H9 (cell line): ENCODE measurements at regions not wholly inside any gene's neighbourhood (a gene's known extent, or its start where the extent isn't known, plus 50 kb on each side); places are given as distances from the start of the nearest gene placed in this dataset.

Source experiments
- DNase-seq: peaks from one replicate; pipeline ENCODE4 v3.0.0-alpha.2; 2017
- H2AFZ ChIP-seq: one replicate; pipeline ENCODE4 v1.6.1; 2013; ENCODE audit warnings: mild to moderate bottlenecking, low read length, control low read depth, moderate library complexity
- H2AK5ac ChIP-seq: 2 replicates; pipeline ENCODE4 v1.6.1; 2013; ENCODE audit warnings: low read length, control low read depth, mixed read lengths; ENCODE audit not compliant: insufficient read length
- H2BK120ac ChIP-seq: one replicate; pipeline ENCODE4 v1.6.1; 2013; ENCODE audit warnings: low read depth, mild to moderate bottlenecking, low read length, control low read depth, inconsistent platforms; ENCODE audit not compliant: poor library complexity, severe bottlenecking
- H2BK12ac ChIP-seq: 2 replicates; pipeline ENCODE4 v1.6.1; 2013; ENCODE audit warnings: low read length, control low read depth, mixed read lengths, low read depth; ENCODE audit not compliant: insufficient read length
- H2BK15ac ChIP-seq: 2 replicates; pipeline ENCODE4 v1.6.1; 2013; ENCODE audit warnings: low read depth, low read length, control low read depth
- H2BK20ac ChIP-seq: one replicate; pipeline ENCODE4 v1.6.1; 2013; ENCODE audit warnings: low read depth, mild to moderate bottlenecking, low read length, control low read depth, inconsistent platforms; ENCODE audit not compliant: poor library complexity, severe bottlenecking
- H2BK5ac ChIP-seq: 2 replicates; pipeline ENCODE4 v1.6.1; 2013; ENCODE audit warnings: low read length, control low read depth, mixed read lengths; ENCODE audit not compliant: insufficient read length
- H3K14ac ChIP-seq: 2 replicates; pipeline ENCODE4 v1.6.1; 2013; ENCODE audit warnings: low read length, control low read depth; ENCODE audit not compliant: insufficient read depth
- H3K18ac ChIP-seq: 2 replicates; pipeline ENCODE4 v1.6.1; 2013; ENCODE audit warnings: low read depth, mild to moderate bottlenecking, mixed read lengths, low read length, control low read depth; ENCODE audit not compliant: insufficient read length
- H3K23ac ChIP-seq: 2 replicates; pipeline ENCODE4 v1.6.1; 2013; ENCODE audit warnings: low read length, control low read depth, mixed read lengths, low read depth; ENCODE audit not compliant: insufficient read length
- H3K23me2 ChIP-seq: 2 replicates; pipeline ENCODE4 v1.6.1; 2013; ENCODE audit warnings: low read depth, mild to moderate bottlenecking, mixed read lengths, low read length, control low read depth; ENCODE audit not compliant: insufficient read length, poor library complexity, severe bottlenecking
- H3K27ac ChIP-seq: 2 replicates; pipeline ENCODE4 v1.5.1; 2013; ENCODE audit warnings: low read length, control low read depth, mixed read lengths, low read depth; ENCODE audit not compliant: insufficient read length
- H3K27me3 ChIP-seq: 2 replicates; pipeline ENCODE4 v1.6.1; 2013; ENCODE audit warnings: low read length, control low read depth, inconsistent platforms; ENCODE audit not compliant: insufficient read depth
- H3K4ac ChIP-seq: 2 replicates; pipeline ENCODE4 v1.6.1; 2013; ENCODE audit warnings: low read depth, mild to moderate bottlenecking, control low read depth, inconsistent platforms, low read length, moderate library complexity
- H3K4me1 ChIP-seq: 2 replicates; pipeline ENCODE4 v1.6.1; 2013; ENCODE audit warnings: low read length, control low read depth, inconsistent platforms; ENCODE audit not compliant: insufficient read depth
- H3K4me2 ChIP-seq: 2 replicates; pipeline ENCODE4 v1.6.1; 2013; ENCODE audit warnings: low read length, control low read depth, mixed read lengths; ENCODE audit not compliant: insufficient read length, insufficient read depth
- H3K56ac ChIP-seq: 2 replicates; pipeline ENCODE4 v1.6.1; 2013; ENCODE audit warnings: low read depth, mild to moderate bottlenecking, mixed read lengths, low read length, control low read depth; ENCODE audit not compliant: insufficient read length
- H3K79me1 ChIP-seq: 2 replicates; pipeline ENCODE4 v1.6.1; 2013; ENCODE audit warnings: low read depth, mild to moderate bottlenecking, moderate library complexity, low read length, control low read depth, inconsistent platforms; ENCODE audit not compliant: insufficient read depth, poor library complexity, severe bottlenecking
- H3K79me2 ChIP-seq: 2 replicates; pipeline ENCODE4 v1.6.1; 2013; ENCODE audit warnings: low read length, control low read depth, inconsistent platforms; ENCODE audit not compliant: insufficient read depth
- H3K9ac ChIP-seq: 2 replicates; pipeline ENCODE4 v1.6.1; 2013; ENCODE audit warnings: low read length, control low read depth, mixed read lengths; ENCODE audit not compliant: insufficient read length; ENCODE audit errors: extremely low read depth
- H3K9me3 ChIP-seq: one replicate; pipeline ENCODE4 v1.6.1; 2013; ENCODE audit warnings: low read depth, low read length, inconsistent platforms; ENCODE audit not compliant: control insufficient read depth
- H3T11ph ChIP-seq: one replicate; pipeline ENCODE4 v1.6.1; 2013; ENCODE audit warnings: mild to moderate bottlenecking, low read length, control low read depth, inconsistent platforms
- H4K20me1 ChIP-seq: one replicate; pipeline ENCODE4 v1.6.1; 2013; ENCODE audit not compliant: control insufficient read depth, insufficient read length, insufficient read depth
- H4K5ac ChIP-seq: 2 replicates; pipeline ENCODE4 v1.6.1; 2013; ENCODE audit warnings: low read depth, mild to moderate bottlenecking, mixed read lengths, low read length, control low read depth; ENCODE audit not compliant: insufficient read length
- H4K8ac ChIP-seq: replicated peaks from 2 replicates; pipeline ENCODE4 v1.6.1; 2013; ENCODE audit warnings: low read length, control low read depth, mixed read lengths, low read depth; ENCODE audit not compliant: insufficient read length
- H4K91ac ChIP-seq: 2 replicates; pipeline ENCODE4 v1.6.1; 2013; ENCODE audit warnings: low read depth, mild to moderate bottlenecking, moderate library complexity, mixed read lengths, low read length, control low read depth; ENCODE audit not compliant: insufficient read length
- H3K27ac Mint-ChIP-seq, 3 experiments: 2 replicates in 2 of 3; 3 replicates in 1 of 3; pipeline ENCODE4 v1.8.0; 2020 to 2021; ENCODE audit warnings: mixed read lengths in 3 of 3, mild to moderate bottlenecking in 1 of 3, moderate library complexity in 1 of 3
- H3K27me3 Mint-ChIP-seq: 2 replicates; pipeline ENCODE4 v1.8.0; 2021; ENCODE audit warnings: low read depth, mild to moderate bottlenecking, moderate library complexity, mixed read lengths
- H3K36me3 Mint-ChIP-seq, 3 experiments: 2 replicates in 2 of 3; 3 replicates in 1 of 3; pipeline ENCODE4 v1.8.0; 2020 to 2021; ENCODE audit warnings: low read depth in 3 of 3, mixed read lengths in 3 of 3; ENCODE audit not compliant: insufficient read depth in 1 of 3
- H3K4me1 Mint-ChIP-seq, 2 experiments: 2 replicates each; pipeline ENCODE4 v1.8.0; 2020; ENCODE audit warnings: mixed read lengths in 2 of 2
- H3K4me3 Mint-ChIP-seq, 2 experiments: 2 replicates in 1 of 2; 3 replicates in 1 of 2; pipeline ENCODE4 v1.8.0; 2020 to 2021; ENCODE audit warnings: mild to moderate bottlenecking in 2 of 2, mixed read lengths in 2 of 2, moderate library complexity in 1 of 2
- H3K9me3 Mint-ChIP-seq, 2 experiments: 2 replicates in 1 of 2; 3 replicates in 1 of 2; pipeline ENCODE4 v1.8.0; 2020; ENCODE audit warnings: mild to moderate bottlenecking in 2 of 2, mixed read lengths in 2 of 2, moderate library complexity in 1 of 2
- WGBS: extraction: QIAGEN DNeasy Blood & Tissue Kit; methylation state at CpG from one replicate; pipeline ENCODE4 v1.1.7; 2013; ENCODE audit warnings: missing lambda C conversion rate, low lambda C conversion rate, mixed read lengths; ENCODE audit not compliant: insufficient read length; ENCODE audit errors: extremely low coverage; 5-methylcytosine and 5-hydroxymethylcytosine counted together
- TF ChIP-seq, protein P1 (sequence below): fragments of 200-600 bp; sonication (generic); conservative IDR thresholded peaks from 3 replicates; pipeline ENCODE4 v1.8.0; 2021; ENCODE audit warnings: antibody characterized with exemption, mild to moderate bottlenecking

DNA sequence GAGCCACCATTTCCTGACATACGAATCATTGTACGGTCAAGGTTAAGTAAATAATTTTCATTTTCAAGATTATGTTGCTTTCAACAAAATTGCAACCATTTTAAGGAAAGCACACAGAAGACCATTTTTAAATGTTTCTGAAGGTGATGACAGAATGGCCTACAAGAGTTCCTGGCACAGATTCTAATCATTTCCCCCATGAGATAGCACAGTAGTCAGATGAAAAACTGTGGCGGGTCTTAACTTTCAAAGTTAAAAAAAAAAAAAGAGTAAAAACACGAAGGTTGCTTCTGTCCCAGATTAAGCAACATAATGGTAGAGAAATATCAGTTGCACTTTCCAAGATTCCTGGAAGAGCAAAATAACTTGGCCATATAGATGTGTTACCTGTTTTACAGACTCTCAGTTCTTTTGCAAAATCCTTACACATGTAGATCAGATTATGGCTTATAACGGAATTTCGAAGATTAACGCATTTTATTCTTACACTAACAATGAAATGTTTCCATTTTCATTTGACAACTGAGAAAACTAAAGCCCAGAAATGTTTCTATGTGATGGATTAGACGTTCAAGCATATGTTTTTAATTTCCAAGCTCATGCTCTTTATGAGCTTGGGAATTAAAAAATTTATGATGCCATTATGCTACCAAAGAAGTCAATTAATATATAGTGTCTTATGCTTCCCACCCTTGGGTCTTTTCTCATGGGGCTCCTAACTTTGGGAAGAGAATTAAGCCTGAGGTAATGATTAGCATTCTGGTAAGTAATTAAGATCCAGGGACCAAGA, 335.1 kb upstream of the CLNK start:
- Histone ChIP-seq H4K8ac (no peak overlapping the region), H3K4me1 (no peaks in the 10 kb centered on the region), H2BK20ac (no peak overlapping the region), H3K23ac (no peak overlapping the region), H3K79me2 (no peaks in the 10 kb centered on the region), H4K91ac (no peak overlapping the region), H2BK12ac (no peak overlapping the region), H3K4me2 (no peak overlapping the region), H3K18ac (no peak overlapping the region), H3K79me1 (no peaks in the 10 kb centered on the region), H3K27ac (no peak overlapping the region), H2BK120ac (no peak overlapping the region), H2BK15ac (no peak overlapping the region), H3T11ph (no peak overlapping the region), H3K27me3 (no peaks in the 10 kb centered on the region), H4K20me1 (no peaks in the 10 kb centered on the region), H3K14ac (no peak overlapping the region), H3K4ac (no peak overlapping the region), H2BK5ac (no peak overlapping the region), H3K9me3 (no peaks in the 10 kb centered on the region), H3K23me2 (no peaks in the 10 kb centered on the region), H2AFZ (no peak overlapping the region), H4K5ac (no peak overlapping the region), H3K56ac (no peak overlapping the region), H3K9ac (no peak overlapping the region), H2AK5ac (no peak overlapping the region)
- no peak for DNase-seq
- WGBS: no CpG with 5 or more reads among the region's 8 CpGs
- Mint-ChIP-seq H3K9me3 (peaks cover 0 to 2% of the 10 kb centered on the region in 2 experiments; a peak in 1 of 5 replicates), H3K4me1 (no peaks in the 10 kb centered on the region), H3K4me3 (no peak overlapping the region), H3K36me3 (no peaks in the 10 kb centered on the region), H3K27me3 (0 out of 2 replicates have a peak, but pooled peaks cover 1% of the 10 kb centered on the region), H3K27ac (no peak overlapping the region)
- TF ChIP-seq, protein P1, sequence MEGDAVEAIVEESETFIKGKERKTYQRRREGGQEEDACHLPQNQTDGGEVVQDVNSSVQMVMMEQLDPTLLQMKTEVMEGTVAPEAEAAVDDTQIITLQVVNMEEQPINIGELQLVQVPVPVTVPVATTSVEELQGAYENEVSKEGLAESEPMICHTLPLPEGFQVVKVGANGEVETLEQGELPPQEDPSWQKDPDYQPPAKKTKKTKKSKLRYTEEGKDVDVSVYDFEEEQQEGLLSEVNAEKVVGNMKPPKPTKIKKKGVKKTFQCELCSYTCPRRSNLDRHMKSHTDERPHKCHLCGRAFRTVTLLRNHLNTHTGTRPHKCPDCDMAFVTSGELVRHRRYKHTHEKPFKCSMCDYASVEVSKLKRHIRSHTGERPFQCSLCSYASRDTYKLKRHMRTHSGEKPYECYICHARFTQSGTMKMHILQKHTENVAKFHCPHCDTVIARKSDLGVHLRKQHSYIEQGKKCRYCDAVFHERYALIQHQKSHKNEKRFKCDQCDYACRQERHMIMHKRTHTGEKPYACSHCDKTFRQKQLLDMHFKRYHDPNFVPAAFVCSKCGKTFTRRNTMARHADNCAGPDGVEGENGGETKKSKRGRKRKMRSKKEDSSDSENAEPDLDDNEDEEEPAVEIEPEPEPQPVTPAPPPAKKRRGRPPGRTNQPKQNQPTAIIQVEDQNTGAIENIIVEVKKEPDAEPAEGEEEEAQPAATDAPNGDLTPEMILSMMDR: no peak
